IPS-20b (cell line): ENCODE measurements at regions not wholly inside any gene's neighbourhood (a gene's known extent, or its start where the extent isn't known, plus 50 kb on each side); places are given as distances from the start of the nearest gene placed in this dataset.

Source experiments
- H3K27ac ChIP-seq: one replicate; pipeline ENCODE4 v1.5.1; 2013; ENCODE audit warnings: low read length
- H3K27me3 ChIP-seq: 2 replicates; pipeline ENCODE4 v1.6.1; 2013; ENCODE audit warnings: mild to moderate bottlenecking, low read length, inconsistent platforms; ENCODE audit not compliant: insufficient read depth
- H3K36me3 ChIP-seq: 2 replicates; pipeline ENCODE4 v1.6.1; 2013; ENCODE audit warnings: low read depth, mild to moderate bottlenecking, inconsistent platforms, low read length, moderate library complexity; ENCODE audit not compliant: insufficient read depth
- H3K4me1 ChIP-seq: 2 replicates; pipeline ENCODE4 v1.6.1; 2013; ENCODE audit warnings: mild to moderate bottlenecking, control low read depth, inconsistent platforms, low read length, moderate library complexity; ENCODE audit not compliant: insufficient read depth
- H3K4me3 ChIP-seq: 2 replicates; pipeline ENCODE4 v1.5.1; 2013; ENCODE audit warnings: mild to moderate bottlenecking, low read length, inconsistent platforms
- H3K9ac ChIP-seq: 2 replicates; pipeline ENCODE4 v1.6.1; 2013; ENCODE audit warnings: low read depth, mild to moderate bottlenecking, inconsistent platforms, low read length, moderate library complexity
- H3K9me3 ChIP-seq: 2 replicates; pipeline ENCODE4 v1.6.1; 2013; ENCODE audit warnings: mild to moderate bottlenecking, low read depth, low read length, inconsistent platforms; ENCODE audit not compliant: insufficient read depth

- H3K9me3 ChIP-seq: no peaks in the 10 kb centered on the region
- no peak overlapping the region for H3K27ac ChIP-seq
- no peak overlapping the region for H3K9ac ChIP-seq
- no peaks in the 10 kb centered on the region for H3K4me1 ChIP-seq
- H3K27me3 ChIP-seq: no peaks in the 10 kb centered on the region
- no peak overlapping the region for H3K4me3 ChIP-seq
- H3K36me3 ChIP-seq: no peaks in the 10 kb centered on the region
Measured at GRCh38 chr1:232372841-232373440, 257.0 kb downstream of the SIPA1L2 start.

GRCh38 chr1:232372431-232372830, 257.5 kb downstream of the SIPA1L2 start:
- Histone ChIP-seq H3K4me1 (no peaks in the 10 kb centered on the region), H3K9ac (no peak overlapping the region), H3K27ac (no peak overlapping the region), H3K36me3 (no peaks in the 10 kb centered on the region), H3K9me3 (no peaks in the 10 kb centered on the region), H3K27me3 (no peaks in the 10 kb centered on the region), H3K4me3 (no peak overlapping the region)

- no peaks in the 10 kb centered on the region for H3K36me3 ChIP-seq
- no peak overlapping the region for H3K9ac ChIP-seq
- no peak overlapping the region for H3K4me3 ChIP-seq
- peaks cover 3% of the 10 kb centered on the region; the same call in 1 of the 2 replicates for H3K4me1 ChIP-seq
- H3K9me3 ChIP-seq: no peaks in the 10 kb centered on the region
- H3K27me3 ChIP-seq: no peaks in the 10 kb centered on the region
- no peak overlapping the region for H3K27ac ChIP-seq
Measured at GRCh38 chr1:232369451-232370296, 260.3 kb downstream of the SIPA1L2 start.

- Histone ChIP-seq H3K27ac (no peak overlapping the region), H3K4me1 (peaks cover 9% of the 10 kb centered on the region), H3K9me3 (no peaks in the 10 kb centered on the region), H3K27me3 (no peaks in the 10 kb centered on the region), H3K4me3 (no peak overlapping the region), H3K36me3 (no peaks in the 10 kb centered on the region), H3K9ac (no peak overlapping the region)
Measured at GRCh38 chr1:232368821-232369321, 261.1 kb downstream of the SIPA1L2 start.

GRCh38 chr1:232367293-232367692, 262.6 kb downstream of the SIPA1L2 start:
- Histone ChIP-seq H3K27me3 (no peaks in the 10 kb centered on the region), H3K36me3 (no peaks in the 10 kb centered on the region), H3K9ac (no peak overlapping the region), H3K27ac (no peak overlapping the region), H3K4me1 (peaks cover 9% of the 10 kb centered on the region), H3K4me3 (no peak overlapping the region), H3K9me3 (no peaks in the 10 kb centered on the region)

GRCh38 chr1:232364654-232365382, 265.1 kb downstream of the SIPA1L2 start:
- H3K9ac ChIP-seq: no peak overlapping the region

GRCh38 chr1:232363008-232363407, 266.9 kb downstream of the SIPA1L2 start:
- no peaks in the 10 kb centered on the region for H3K36me3 ChIP-seq
- H3K27ac ChIP-seq: no peak overlapping the region

More at GRCh38 chr1:232364654-232365382, 265.1 kb downstream of the SIPA1L2 start:
- Histone ChIP-seq H3K36me3 (no peaks in the 10 kb centered on the region), H3K9me3 (peaks cover 3% of the 10 kb centered on the region; the same call in 1 of the 2 replicates), H3K27me3 (no peaks in the 10 kb centered on the region), H3K4me1 (peaks cover 9% of the 10 kb centered on the region), H3K27ac (no peak overlapping the region), H3K4me3 (no peak overlapping the region)

GRCh38 chr1:232357416-232357815, 272.5 kb downstream of the SIPA1L2 start:
- H3K27ac ChIP-seq: no peak overlapping the region
- H3K4me3 ChIP-seq: no peak overlapping the region
- no peaks in the 10 kb centered on the region; the same call in 1 of the 2 replicates for H3K4me1 ChIP-seq

More at GRCh38 chr1:232363008-232363407, 266.9 kb downstream of the SIPA1L2 start:
- Histone ChIP-seq H3K4me1 (peaks cover 9% of the 10 kb centered on the region), H3K27me3 (no peaks in the 10 kb centered on the region), H3K4me3 (no peak overlapping the region), H3K9ac (no peak overlapping the region), H3K9me3 (peaks cover 3% of the 10 kb centered on the region; the same call in 1 of the 2 replicates)

GRCh38 chr1:232355162-232356006, 274.5 kb downstream of the SIPA1L2 start:
- Histone ChIP-seq H3K4me1 (no peaks in the 10 kb centered on the region; the same call in 1 of the 2 replicates), H3K4me3 (no peak overlapping the region), H3K27me3 (no peaks in the 10 kb centered on the region), H3K27ac (no peak overlapping the region), H3K36me3 (no peaks in the 10 kb centered on the region), H3K9me3 (no peaks in the 10 kb centered on the region), H3K9ac (no peak overlapping the region)

More at GRCh38 chr1:232357416-232357815, 272.5 kb downstream of the SIPA1L2 start:
- Histone ChIP-seq H3K27me3 (no peaks in the 10 kb centered on the region), H3K9ac (no peak overlapping the region), H3K36me3 (no peaks in the 10 kb centered on the region), H3K9me3 (peaks cover 3% of the 10 kb centered on the region; the same call in 1 of the 2 replicates)

- H3K9ac ChIP-seq: no peak overlapping the region
- no peaks in the 10 kb centered on the region for H3K27me3 ChIP-seq
- H3K27ac ChIP-seq: no peak overlapping the region
Measured at GRCh38 chr1:232353001-232353400, 276.9 kb downstream of the SIPA1L2 start.

GRCh38 chr1:232352366-232352765, 277.6 kb downstream of the SIPA1L2 start:
- Histone ChIP-seq H3K27ac (no peak overlapping the region), H3K9me3 (no peaks in the 10 kb centered on the region), H3K27me3 (no peaks in the 10 kb centered on the region), H3K9ac (no peak overlapping the region), H3K36me3 (no peaks in the 10 kb centered on the region), H3K4me3 (no peak overlapping the region), H3K4me1 (no peaks in the 10 kb centered on the region)

More at GRCh38 chr1:232353001-232353400, 276.9 kb downstream of the SIPA1L2 start:
- Histone ChIP-seq H3K36me3 (no peaks in the 10 kb centered on the region), H3K9me3 (no peaks in the 10 kb centered on the region), H3K4me3 (no peak overlapping the region), H3K4me1 (no peaks in the 10 kb centered on the region; the same call in 1 of the 2 replicates)
